K562 (cell line): ENCODE measurements at regions not wholly inside any gene's neighbourhood (a gene's known extent, or its start where the extent isn't known, plus 50 kb on each side); places are given as distances from the start of the nearest gene placed in this dataset.

Experiments used
- ATAC-seq: fragments of 200-7000 bp; cut with Tn5 transposase; 3 replicates; pipeline ENCODE4 v1.9.1; 2020; ENCODE audit warnings: moderate library complexity
- BruUV-seq: library from RNA; stranded (reverse); fragments of 400-500 nt; replicated peaks from 2 replicates; lab custom pipeline; 2021; lab: Mats Ljungman, UMichigan
- CTCF ChIA-PET: fragments of 300-600 bp; formaldehyde crosslinking; extraction: SDS; loops from one replicate; lab custom pipeline; 2021; ENCODE audit warnings: low intra/inter-chr PET ratio; lab: Yijun Ruan, JAX
- POLR2A ChIA-PET: fragments of 300-600, 350-650 bp; sonication (Branson Sonifier 250); formaldehyde crosslinking; extraction: SDS; loops from one replicate; lab custom pipeline; 2021; ENCODE audit warnings: antibody characterized with exemption, inconsistent platforms; lab: Yijun Ruan, JAX
- DNase-seq, 4 experiments: peaks; one replicate each; pipeline versions ENCODE4 v3.0.0 to v3.0.0-alpha.2; 2011 to 2018; ENCODE audit warnings: low spot score in 3 of 4, mixed read lengths in 3 of 4; ENCODE audit errors: extremely low read depth in 1 of 4
- FAIRE-seq: peaks from 2 replicates; lab custom pipeline; 2011; peaks lifted over from hg19 to GRCh38; lab: Jason Lieb, UNC
- H2AFZ ChIP-seq: 2 replicates; pipeline ENCODE4 v1.6.0; 2011; ENCODE audit warnings: low read depth, low read length, control low read depth, inconsistent platforms
- H3K27ac ChIP-seq: fragments of 200-600 bp; 3 replicates; pipeline ENCODE4 v1.8.0; 2011; ENCODE audit warnings: low read depth, mild to moderate bottlenecking, control low read depth, inconsistent platforms, low read length, moderate library complexity, mixed read lengths; ENCODE audit errors: extremely low read depth
- H3K27me3 ChIP-seq, 2 experiments: fragments of 300-600 bp in 1 of 2; 2 replicates in 1 of 2; 3 replicates in 1 of 2; pipeline versions ENCODE4 v1.6.0 to v1.8.0; 2011; ENCODE audit warnings: inconsistent platforms in 2 of 2, low read length in 2 of 2, mild to moderate bottlenecking in 1 of 2, mixed read lengths in 1 of 2, moderate library complexity in 1 of 2; ENCODE audit not compliant: control insufficient read depth in 2 of 2, insufficient read depth in 2 of 2
- H3K36me3 ChIP-seq: fragments of 300-600 bp; 3 replicates; pipeline ENCODE4 v1.8.0; 2011; ENCODE audit warnings: mild to moderate bottlenecking, low read length, inconsistent platforms; ENCODE audit not compliant: control insufficient read depth, insufficient read depth
- H3K4me1 ChIP-seq, 2 experiments: fragments of 200-600 bp in 1 of 2; replicated peaks in 1 of 2; 2 replicates in 1 of 2; 3 replicates in 1 of 2; pipeline versions ENCODE4 v1.5.1 to v1.8.0; 2011; ENCODE audit warnings: inconsistent platforms in 2 of 2, low read length in 2 of 2, mild to moderate bottlenecking in 1 of 2, mixed read lengths in 1 of 2, moderate library complexity in 1 of 2; ENCODE audit not compliant: control insufficient read depth in 2 of 2, insufficient read depth in 2 of 2
- H3K4me2 ChIP-seq: 2 replicates; pipeline ENCODE4 v1.6.1; 2011; ENCODE audit warnings: low read length, control low read depth, inconsistent platforms, mixed read lengths; ENCODE audit not compliant: insufficient read depth
- H3K4me3 ChIP-seq: fragments of 200-600 bp; sonication (generic), shearing (Covaris generic); 2 replicates; pipeline ENCODE4 v1.5.1; 2016; ENCODE audit warnings: control low read depth, inconsistent platforms
- H3K79me2 ChIP-seq: fragments of 200-600 bp; 3 replicates; pipeline ENCODE4 v1.8.0; 2011; ENCODE audit warnings: low read length, inconsistent platforms; ENCODE audit not compliant: control insufficient read depth, insufficient read depth
- H3K9ac ChIP-seq, 2 experiments: 2 replicates each; pipeline versions ENCODE4 v1.6.0 to v1.6.1; 2011; ENCODE audit warnings: low read depth in 2 of 2, low read length in 2 of 2, control low read depth in 1 of 2, inconsistent platforms in 1 of 2, mild to moderate bottlenecking in 1 of 2, mixed read lengths in 1 of 2; ENCODE audit not compliant: insufficient read depth in 1 of 2
- H3K9me1 ChIP-seq: one replicate; pipeline ENCODE4 v1.6.0; 2011; ENCODE audit warnings: inconsistent platforms, mild to moderate bottlenecking, low read length, moderate library complexity; ENCODE audit not compliant: control insufficient read depth, insufficient read depth
- H3K9me3 ChIP-seq: replicated peaks from 2 replicates; pipeline ENCODE4 v1.5.1; 2011; ENCODE audit warnings: low read depth, low read length, inconsistent platforms; ENCODE audit not compliant: control insufficient read depth, insufficient read depth
- H4K20me1 ChIP-seq: replicated peaks from 2 replicates; pipeline ENCODE4 v1.6.1; 2011; ENCODE audit warnings: low read length, inconsistent platforms, mixed read lengths; ENCODE audit not compliant: control insufficient read depth, insufficient read depth
- GABPB2 ChIP-seq: fragments of 250-450 bp; sonication (Bioruptor Pico); conservative IDR thresholded peaks from 2 replicates; pipeline ENCODE4 v1.5.1; 2021; ENCODE audit warnings: mild to moderate bottlenecking
- LCOR ChIP-seq: sonication (generic); formaldehyde crosslinking; IDR thresholded peaks from 2 replicates; pipeline ENCODE4 v1.8.0; 2022; ENCODE audit warnings: mild to moderate bottlenecking, missing genetic modification reagents
- NUFIP1 ChIP-seq: fragments of 450-650 bp; IDR thresholded peaks from 2 replicates; pipeline ENCODE4 v1.6.1; 2018; ENCODE audit not compliant: partially characterized antibody
- RFX5 ChIP-seq: IDR thresholded peaks from 2 replicates; pipeline ENCODE4 v1.6.1; 2011; ENCODE audit warnings: low read depth, mild to moderate bottlenecking, improper control_type of control experiment, low read length
- SMAD2 ChIP-seq: fragments of 150-350 bp; IDR thresholded peaks from 2 replicates; pipeline ENCODE4 v1.6.1; 2014; ENCODE audit warnings: low read depth, mild to moderate bottlenecking, low read length
- ZBTB8A ChIP-seq: fragments of 450-650 bp; IDR thresholded peaks from 2 replicates; pipeline ENCODE4 v1.6.1; 2018; ENCODE audit warnings: mild to moderate bottlenecking, moderate library complexity; ENCODE audit not compliant: partially characterized antibody
- ZNF445 ChIP-seq: fragments of 250-450 bp; sonication (Bioruptor Pico); IDR thresholded peaks from 2 replicates; pipeline ENCODE4 v1.4.0; 2020; ENCODE audit warnings: low read depth, mild to moderate bottlenecking, moderate library complexity
- WGBS: fragments of 100-300 bp; shearing (Covaris generic); methylation state at CpG from one replicate; pipeline ENCODE4 v1.1.6; 2016; ENCODE audit warnings: low coverage, mixed read lengths; ENCODE audit not compliant: insufficient coverage; ENCODE audit errors: missing lambda C conversion rate; 5-methylcytosine and 5-hydroxymethylcytosine counted together
- in situ Hi-C: fragments of 300-500 bp; cut with MboI; formaldehyde crosslinking; loops from 4 replicates; pipeline ENCODE4 v1.15.0; 2018; ENCODE audit warnings: inconsistent platforms, mixed read lengths
- intact Hi-C: fragments of 100-400 bp; cut with micrococcal nuclease; formaldehyde crosslinking; loops from 2 replicates; pipeline ENCODE4 v1.14.2; 2022
- TF ChIP-seq, protein P1 (sequence below): sonication (generic); formaldehyde crosslinking; IDR thresholded peaks from 2 replicates; pipeline ENCODE4 v1.8.1; 2023; ENCODE audit warnings: mild to moderate bottlenecking, missing genetic modification reagents, moderate library complexity
- TF ChIP-seq, protein P2 (sequence below): fragments of 200-600 bp; sonication (generic); IDR thresholded peaks from one replicate; pipeline ENCODE4 v1.6.1; 2012; ENCODE audit warnings: mild to moderate bottlenecking, low read depth, low read length, inconsistent platforms
- TF ChIP-seq, protein P3 (sequence below): fragments of 450-650 bp; IDR thresholded peaks from 2 replicates; pipeline ENCODE4 v1.6.1; 2016

DNA sequence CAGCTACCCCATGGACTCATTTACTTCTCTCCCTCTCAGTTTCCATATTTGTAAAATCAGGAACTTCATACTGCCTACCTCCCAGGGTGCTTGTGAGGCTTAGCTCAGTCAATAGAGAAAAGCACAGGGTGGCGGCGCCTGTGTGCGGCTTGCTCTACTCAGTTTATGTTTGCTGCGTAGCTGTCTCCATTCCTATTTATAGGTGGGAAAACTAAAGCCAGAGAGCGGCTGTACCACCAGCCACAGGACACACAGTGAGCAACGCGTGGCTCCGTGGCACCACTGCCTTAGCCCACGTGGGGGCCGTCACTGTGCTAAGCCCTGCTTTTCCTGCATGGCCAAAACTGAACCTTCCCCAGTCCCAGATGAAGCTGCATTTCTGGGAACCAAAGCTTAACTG, 292.4 kb downstream of the TEX29 start:
- no peak overlapping the region for H3K9ac ChIP-seq
- DNase-seq (no peak), ATAC-seq (no peak), FAIRE-seq (no peak)
- H3K4me2 ChIP-seq: no peak overlapping the region
- H3K4me1 ChIP-seq: no peaks in the 10 kb centered on the region
- in situ Hi-C loops (no loop called here), intact Hi-C loops (no loop called here)
- 0% methylated on average over 10 of the region's 10 CpGs for WGBS
- no TSS peak for BruUV-seq
- H3K79me2 ChIP-seq: no peaks in the 10 kb centered on the region
- no peak overlapping the region for H2AFZ ChIP-seq
- no peak overlapping the region for H3K27ac ChIP-seq
- no peaks in the 10 kb centered on the region for H3K9me1 ChIP-seq
- no peaks in the 10 kb centered on the region for H4K20me1 ChIP-seq
- no peaks in the 10 kb centered on the region for H3K36me3 ChIP-seq
- ChIA-PET POLR2A (no interaction called here), CTCF (no interaction called here)
- H3K9me3 ChIP-seq: no peaks in the 10 kb centered on the region
- no peak overlapping the region for H3K4me3 ChIP-seq
- H3K27me3 ChIP-seq: peaks cover 0 to 7% of the 10 kb centered on the region in 2 experiments; a peak in 4 of 5 replicates
- TF ChIP-seq SMAD2: no peak
- TF ChIP-seq RFX5: no peak
- TF ChIP-seq, protein P1, sequence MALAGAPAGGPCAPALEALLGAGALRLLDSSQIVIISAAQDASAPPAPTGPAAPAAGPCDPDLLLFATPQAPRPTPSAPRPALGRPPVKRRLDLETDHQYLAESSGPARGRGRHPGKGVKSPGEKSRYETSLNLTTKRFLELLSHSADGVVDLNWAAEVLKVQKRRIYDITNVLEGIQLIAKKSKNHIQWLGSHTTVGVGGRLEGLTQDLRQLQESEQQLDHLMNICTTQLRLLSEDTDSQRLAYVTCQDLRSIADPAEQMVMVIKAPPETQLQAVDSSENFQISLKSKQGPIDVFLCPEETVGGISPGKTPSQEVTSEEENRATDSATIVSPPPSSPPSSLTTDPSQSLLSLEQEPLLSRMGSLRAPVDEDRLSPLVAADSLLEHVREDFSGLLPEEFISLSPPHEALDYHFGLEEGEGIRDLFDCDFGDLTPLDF (CRISPR knock-in tag): no peak
- no peak for TF ChIP-seq ZBTB8A
- TF ChIP-seq, protein P2, sequence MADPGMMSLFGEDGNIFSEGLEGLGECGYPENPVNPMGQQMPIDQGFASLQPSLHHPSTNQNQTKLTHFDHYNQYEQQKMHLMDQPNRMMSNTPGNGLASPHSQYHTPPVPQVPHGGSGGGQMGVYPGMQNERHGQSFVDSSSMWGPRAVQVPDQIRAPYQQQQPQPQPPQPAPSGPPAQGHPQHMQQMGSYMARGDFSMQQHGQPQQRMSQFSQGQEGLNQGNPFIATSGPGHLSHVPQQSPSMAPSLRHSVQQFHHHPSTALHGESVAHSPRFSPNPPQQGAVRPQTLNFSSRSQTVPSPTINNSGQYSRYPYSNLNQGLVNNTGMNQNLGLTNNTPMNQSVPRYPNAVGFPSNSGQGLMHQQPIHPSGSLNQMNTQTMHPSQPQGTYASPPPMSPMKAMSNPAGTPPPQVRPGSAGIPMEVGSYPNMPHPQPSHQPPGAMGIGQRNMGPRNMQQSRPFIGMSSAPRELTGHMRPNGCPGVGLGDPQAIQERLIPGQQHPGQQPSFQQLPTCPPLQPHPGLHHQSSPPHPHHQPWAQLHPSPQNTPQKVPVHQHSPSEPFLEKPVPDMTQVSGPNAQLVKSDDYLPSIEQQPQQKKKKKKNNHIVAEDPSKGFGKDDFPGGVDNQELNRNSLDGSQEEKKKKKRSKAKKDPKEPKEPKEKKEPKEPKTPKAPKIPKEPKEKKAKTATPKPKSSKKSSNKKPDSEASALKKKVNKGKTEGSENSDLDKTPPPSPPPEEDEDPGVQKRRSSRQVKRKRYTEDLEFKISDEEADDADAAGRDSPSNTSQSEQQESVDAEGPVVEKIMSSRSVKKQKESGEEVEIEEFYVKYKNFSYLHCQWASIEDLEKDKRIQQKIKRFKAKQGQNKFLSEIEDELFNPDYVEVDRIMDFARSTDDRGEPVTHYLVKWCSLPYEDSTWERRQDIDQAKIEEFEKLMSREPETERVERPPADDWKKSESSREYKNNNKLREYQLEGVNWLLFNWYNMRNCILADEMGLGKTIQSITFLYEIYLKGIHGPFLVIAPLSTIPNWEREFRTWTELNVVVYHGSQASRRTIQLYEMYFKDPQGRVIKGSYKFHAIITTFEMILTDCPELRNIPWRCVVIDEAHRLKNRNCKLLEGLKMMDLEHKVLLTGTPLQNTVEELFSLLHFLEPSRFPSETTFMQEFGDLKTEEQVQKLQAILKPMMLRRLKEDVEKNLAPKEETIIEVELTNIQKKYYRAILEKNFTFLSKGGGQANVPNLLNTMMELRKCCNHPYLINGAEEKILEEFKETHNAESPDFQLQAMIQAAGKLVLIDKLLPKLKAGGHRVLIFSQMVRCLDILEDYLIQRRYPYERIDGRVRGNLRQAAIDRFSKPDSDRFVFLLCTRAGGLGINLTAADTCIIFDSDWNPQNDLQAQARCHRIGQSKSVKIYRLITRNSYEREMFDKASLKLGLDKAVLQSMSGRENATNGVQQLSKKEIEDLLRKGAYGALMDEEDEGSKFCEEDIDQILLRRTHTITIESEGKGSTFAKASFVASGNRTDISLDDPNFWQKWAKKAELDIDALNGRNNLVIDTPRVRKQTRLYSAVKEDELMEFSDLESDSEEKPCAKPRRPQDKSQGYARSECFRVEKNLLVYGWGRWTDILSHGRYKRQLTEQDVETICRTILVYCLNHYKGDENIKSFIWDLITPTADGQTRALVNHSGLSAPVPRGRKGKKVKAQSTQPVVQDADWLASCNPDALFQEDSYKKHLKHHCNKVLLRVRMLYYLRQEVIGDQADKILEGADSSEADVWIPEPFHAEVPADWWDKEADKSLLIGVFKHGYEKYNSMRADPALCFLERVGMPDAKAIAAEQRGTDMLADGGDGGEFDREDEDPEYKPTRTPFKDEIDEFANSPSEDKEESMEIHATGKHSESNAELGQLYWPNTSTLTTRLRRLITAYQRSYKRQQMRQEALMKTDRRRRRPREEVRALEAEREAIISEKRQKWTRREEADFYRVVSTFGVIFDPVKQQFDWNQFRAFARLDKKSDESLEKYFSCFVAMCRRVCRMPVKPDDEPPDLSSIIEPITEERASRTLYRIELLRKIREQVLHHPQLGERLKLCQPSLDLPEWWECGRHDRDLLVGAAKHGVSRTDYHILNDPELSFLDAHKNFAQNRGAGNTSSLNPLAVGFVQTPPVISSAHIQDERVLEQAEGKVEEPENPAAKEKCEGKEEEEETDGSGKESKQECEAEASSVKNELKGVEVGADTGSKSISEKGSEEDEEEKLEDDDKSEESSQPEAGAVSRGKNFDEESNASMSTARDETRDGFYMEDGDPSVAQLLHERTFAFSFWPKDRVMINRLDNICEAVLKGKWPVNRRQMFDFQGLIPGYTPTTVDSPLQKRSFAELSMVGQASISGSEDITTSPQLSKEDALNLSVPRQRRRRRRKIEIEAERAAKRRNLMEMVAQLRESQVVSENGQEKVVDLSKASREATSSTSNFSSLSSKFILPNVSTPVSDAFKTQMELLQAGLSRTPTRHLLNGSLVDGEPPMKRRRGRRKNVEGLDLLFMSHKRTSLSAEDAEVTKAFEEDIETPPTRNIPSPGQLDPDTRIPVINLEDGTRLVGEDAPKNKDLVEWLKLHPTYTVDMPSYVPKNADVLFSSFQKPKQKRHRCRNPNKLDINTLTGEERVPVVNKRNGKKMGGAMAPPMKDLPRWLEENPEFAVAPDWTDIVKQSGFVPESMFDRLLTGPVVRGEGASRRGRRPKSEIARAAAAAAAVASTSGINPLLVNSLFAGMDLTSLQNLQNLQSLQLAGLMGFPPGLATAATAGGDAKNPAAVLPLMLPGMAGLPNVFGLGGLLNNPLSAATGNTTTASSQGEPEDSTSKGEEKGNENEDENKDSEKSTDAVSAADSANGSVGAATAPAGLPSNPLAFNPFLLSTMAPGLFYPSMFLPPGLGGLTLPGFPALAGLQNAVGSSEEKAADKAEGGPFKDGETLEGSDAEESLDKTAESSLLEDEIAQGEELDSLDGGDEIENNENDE: no peak
- no peak for TF ChIP-seq ZNF445 (CRISPR knock-in tag)
- no peak for TF ChIP-seq GABPB2 (CRISPR knock-in tag)
- TF ChIP-seq, protein P3, sequence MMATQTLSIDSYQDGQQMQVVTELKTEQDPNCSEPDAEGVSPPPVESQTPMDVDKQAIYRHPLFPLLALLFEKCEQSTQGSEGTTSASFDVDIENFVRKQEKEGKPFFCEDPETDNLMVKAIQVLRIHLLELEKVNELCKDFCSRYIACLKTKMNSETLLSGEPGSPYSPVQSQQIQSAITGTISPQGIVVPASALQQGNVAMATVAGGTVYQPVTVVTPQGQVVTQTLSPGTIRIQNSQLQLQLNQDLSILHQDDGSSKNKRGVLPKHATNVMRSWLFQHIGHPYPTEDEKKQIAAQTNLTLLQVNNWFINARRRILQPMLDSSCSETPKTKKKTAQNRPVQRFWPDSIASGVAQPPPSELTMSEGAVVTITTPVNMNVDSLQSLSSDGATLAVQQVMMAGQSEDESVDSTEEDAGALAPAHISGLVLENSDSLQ: no peak
- no peak for TF ChIP-seq NUFIP1
- no peak for TF ChIP-seq LCOR
